Mesendoderm (in vitro differentiated cells): ENCODE measurements at regions not wholly inside any gene's neighbourhood (a gene's known extent, or its start where the extent isn't known, plus 50 kb on each side); places are given as distances from the start of the nearest gene placed in this dataset.

ENCODE experiments used
- DNase-seq: peaks from one replicate; pipeline ENCODE4 v3.0.0; 2013
- H2AK5ac ChIP-seq: 2 replicates; pipeline ENCODE4 v1.6.1; 2013; ENCODE audit warnings: low read length, inconsistent platforms
- H2BK120ac ChIP-seq: 2 replicates; pipeline ENCODE4 v1.6.1; 2013; ENCODE audit warnings: low read depth, mild to moderate bottlenecking, low read length, moderate library complexity, mixed read lengths
- H2BK15ac ChIP-seq: replicated peaks from 2 replicates; pipeline ENCODE4 v1.6.1; 2013; ENCODE audit warnings: low read depth, mild to moderate bottlenecking, moderate library complexity
- H2BK5ac ChIP-seq: 2 replicates; pipeline ENCODE4 v1.6.1; 2013; ENCODE audit warnings: low read length, inconsistent platforms
- H3K18ac ChIP-seq: 2 replicates; pipeline ENCODE4 v1.6.1; 2013; ENCODE audit warnings: mild to moderate bottlenecking, low read length, mixed read lengths
- H3K23ac ChIP-seq: one replicate; pipeline ENCODE4 v1.6.1; 2013; ENCODE audit warnings: low read length
- H3K27ac ChIP-seq: 2 replicates; pipeline ENCODE4 v1.5.1; 2013; ENCODE audit warnings: low read depth, mild to moderate bottlenecking, inconsistent platforms, low read length, moderate library complexity
- H3K27me3 ChIP-seq: 2 replicates; pipeline ENCODE4 v1.6.1; 2013; ENCODE audit warnings: low read length, control low read depth, mild to moderate bottlenecking, inconsistent platforms; ENCODE audit not compliant: insufficient read depth, poor library complexity
- H3K36me3 ChIP-seq: 2 replicates; pipeline ENCODE4 v1.6.1; 2013; ENCODE audit warnings: low read length, inconsistent platforms; ENCODE audit not compliant: control insufficient read depth, insufficient read depth
- H3K4ac ChIP-seq: one replicate; pipeline ENCODE4 v1.6.1; 2013; ENCODE audit warnings: low read depth, mild to moderate bottlenecking, low read length, moderate library complexity
- H3K4me1 ChIP-seq: 2 replicates; pipeline ENCODE4 v1.6.1; 2013; ENCODE audit warnings: low read depth, low read length, inconsistent platforms; ENCODE audit not compliant: control insufficient read depth
- H3K4me2 ChIP-seq: 2 replicates; pipeline ENCODE4 v1.6.1; 2013; ENCODE audit warnings: low read length
- H3K4me3 ChIP-seq: 2 replicates; pipeline ENCODE4 v1.5.1; 2013; ENCODE audit warnings: mild to moderate bottlenecking, low read length
- H3K56ac ChIP-seq: one replicate; pipeline ENCODE4 v1.6.1; 2013; ENCODE audit warnings: low read length
- H3K79me1 ChIP-seq: 2 replicates; pipeline ENCODE4 v1.6.1; 2013; ENCODE audit warnings: low read length, inconsistent platforms
- H3K79me2 ChIP-seq: 2 replicates; pipeline ENCODE4 v1.6.1; 2013; ENCODE audit warnings: mild to moderate bottlenecking, low read length; ENCODE audit not compliant: control insufficient read depth, insufficient read depth
- H3K9ac ChIP-seq: 2 replicates; pipeline ENCODE4 v1.6.1; 2013; ENCODE audit warnings: low read length, inconsistent platforms
- H4K5ac ChIP-seq: one replicate; pipeline ENCODE4 v1.6.1; 2013; ENCODE audit warnings: low read length
- H4K8ac ChIP-seq: one replicate; pipeline ENCODE4 v1.6.1; 2013; ENCODE audit warnings: low read depth, mild to moderate bottlenecking, control low read depth, low read length, moderate library complexity
- WGBS: extraction: QIAGEN DNeasy Blood & Tissue Kit; methylation state at CpG from one replicate; pipeline ENCODE4 v1.1.7; 2013; ENCODE audit warnings: low lambda C conversion rate, missing lambda C conversion rate; ENCODE audit not compliant: insufficient coverage; ENCODE audit errors: extremely low coverage; 5-methylcytosine and 5-hydroxymethylcytosine counted together

DNA sequence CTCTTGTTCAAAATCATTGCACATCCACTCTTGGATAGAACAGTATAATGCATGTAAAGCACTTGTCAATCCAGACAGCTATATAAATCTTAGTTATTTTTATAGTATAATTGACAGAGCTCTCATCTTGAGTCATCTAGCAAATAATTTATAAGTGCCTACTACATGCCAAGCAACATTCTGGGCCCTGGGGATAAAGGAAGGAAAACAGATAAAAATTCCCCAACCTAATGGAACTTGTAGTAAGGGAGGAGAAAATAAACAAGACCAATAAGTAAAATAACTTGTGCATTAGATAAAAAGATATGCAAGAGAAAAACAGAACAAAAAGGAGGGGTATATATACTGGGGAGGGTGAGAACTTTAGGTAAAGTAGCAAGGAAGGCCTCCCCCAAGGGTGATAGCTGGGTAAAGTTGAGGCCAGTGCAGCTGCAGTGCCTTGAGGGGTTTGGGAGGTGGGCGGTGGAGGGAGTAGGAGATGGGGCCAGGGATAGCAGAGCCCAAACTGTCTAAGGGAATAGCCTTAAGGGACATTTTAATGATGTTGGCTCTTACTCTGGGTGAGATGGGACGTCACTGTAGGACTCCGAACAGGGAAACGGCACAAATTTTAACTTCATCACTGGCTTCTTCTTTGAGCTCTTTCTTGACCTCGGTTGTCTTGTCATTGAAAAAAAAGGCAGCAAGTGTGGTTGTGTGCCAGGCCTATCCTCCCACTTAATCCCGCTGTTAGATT, 79.3 kb upstream of the SEC61G start:
- DNase-seq, result no peak
- no peaks in the 10 kb centered on the region for H3K79me2 ChIP-seq
- no peak overlapping the region for H2BK15ac ChIP-seq
- H4K8ac ChIP-seq, result no peak overlapping the region
- H2AK5ac ChIP-seq, result no peak overlapping the region
- H3K4ac ChIP-seq, result no peak overlapping the region
- no peak overlapping the region for H3K27ac ChIP-seq
- no peak overlapping the region for H4K5ac ChIP-seq
- H3K4me2 ChIP-seq, result no peak overlapping the region
- H2BK5ac ChIP-seq, result no peak overlapping the region
- no peaks in the 10 kb centered on the region for H3K27me3 ChIP-seq
- no peaks in the 10 kb centered on the region for H3K4me1 ChIP-seq
- H3K9ac ChIP-seq, result no peak overlapping the region
- H3K23ac ChIP-seq, result no peak overlapping the region
- no peak overlapping the region for H3K56ac ChIP-seq
- WGBS, result no CpG with 5 or more reads among the region's 6 CpGs
- H2BK120ac ChIP-seq, result no peak overlapping the region
- no peaks in the 10 kb centered on the region for H3K36me3 ChIP-seq
- no peak overlapping the region for H3K18ac ChIP-seq
- no peaks in the 10 kb centered on the region for H3K79me1 ChIP-seq
- no peak overlapping the region for H3K4me3 ChIP-seq

DNA sequence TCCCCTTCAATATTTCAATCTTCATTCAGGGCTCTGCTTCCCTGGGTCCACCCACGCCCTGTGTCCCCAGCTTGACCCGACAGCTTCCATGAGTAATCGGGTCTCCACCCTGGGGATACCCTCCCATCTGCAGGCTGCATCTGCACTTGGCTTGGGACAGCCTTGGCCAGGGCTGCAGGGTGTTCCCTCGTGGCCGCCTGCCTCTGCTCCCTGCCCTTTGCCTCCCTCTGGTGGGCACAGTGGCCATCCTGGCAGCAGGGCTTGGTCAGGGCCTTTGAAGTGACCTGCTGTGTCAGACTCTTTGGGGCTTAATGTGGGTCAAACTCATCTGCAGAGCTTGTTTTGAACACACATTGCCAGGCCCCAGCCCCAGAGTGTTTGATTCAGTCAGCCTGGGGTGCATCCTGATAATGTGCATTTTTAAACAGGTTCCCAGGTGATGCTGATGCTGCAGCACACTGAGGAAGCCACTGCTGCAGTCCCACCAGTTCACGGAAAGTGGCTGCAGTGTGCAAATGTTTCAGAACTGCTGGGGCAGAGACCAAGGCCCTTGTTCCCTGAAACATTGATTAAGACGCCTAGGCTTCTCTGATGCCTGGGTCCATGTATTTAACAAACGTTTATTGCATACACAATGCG, 80.7 kb upstream of the SEC61G start:
- H3K9ac ChIP-seq, result no peak overlapping the region
- no peaks in the 10 kb centered on the region for H3K79me2 ChIP-seq
- no peak overlapping the region for H3K18ac ChIP-seq
- no peak overlapping the region for H4K8ac ChIP-seq
- H3K36me3 ChIP-seq, result no peaks in the 10 kb centered on the region
- H3K4me3 ChIP-seq, result no peak overlapping the region
- no peaks in the 10 kb centered on the region for H3K79me1 ChIP-seq
- H3K4me1 ChIP-seq, result no peaks in the 10 kb centered on the region
- no peak overlapping the region for H3K56ac ChIP-seq
- H3K4ac ChIP-seq, result no peak overlapping the region
- H4K5ac ChIP-seq, result no peak overlapping the region
- no peak overlapping the region for H3K27ac ChIP-seq
- no peak overlapping the region for H2BK5ac ChIP-seq
- H2BK120ac ChIP-seq, result no peak overlapping the region
- no peak overlapping the region for H2AK5ac ChIP-seq
- no peak overlapping the region for H2BK15ac ChIP-seq
- no peak overlapping the region for H3K4me2 ChIP-seq
- no peaks in the 10 kb centered on the region for H3K27me3 ChIP-seq
- peak; percentile 64 for DNase-seq
- WGBS, result no CpG with 5 or more reads among the region's 9 CpGs
- H3K23ac ChIP-seq, result no peak overlapping the region

DNA sequence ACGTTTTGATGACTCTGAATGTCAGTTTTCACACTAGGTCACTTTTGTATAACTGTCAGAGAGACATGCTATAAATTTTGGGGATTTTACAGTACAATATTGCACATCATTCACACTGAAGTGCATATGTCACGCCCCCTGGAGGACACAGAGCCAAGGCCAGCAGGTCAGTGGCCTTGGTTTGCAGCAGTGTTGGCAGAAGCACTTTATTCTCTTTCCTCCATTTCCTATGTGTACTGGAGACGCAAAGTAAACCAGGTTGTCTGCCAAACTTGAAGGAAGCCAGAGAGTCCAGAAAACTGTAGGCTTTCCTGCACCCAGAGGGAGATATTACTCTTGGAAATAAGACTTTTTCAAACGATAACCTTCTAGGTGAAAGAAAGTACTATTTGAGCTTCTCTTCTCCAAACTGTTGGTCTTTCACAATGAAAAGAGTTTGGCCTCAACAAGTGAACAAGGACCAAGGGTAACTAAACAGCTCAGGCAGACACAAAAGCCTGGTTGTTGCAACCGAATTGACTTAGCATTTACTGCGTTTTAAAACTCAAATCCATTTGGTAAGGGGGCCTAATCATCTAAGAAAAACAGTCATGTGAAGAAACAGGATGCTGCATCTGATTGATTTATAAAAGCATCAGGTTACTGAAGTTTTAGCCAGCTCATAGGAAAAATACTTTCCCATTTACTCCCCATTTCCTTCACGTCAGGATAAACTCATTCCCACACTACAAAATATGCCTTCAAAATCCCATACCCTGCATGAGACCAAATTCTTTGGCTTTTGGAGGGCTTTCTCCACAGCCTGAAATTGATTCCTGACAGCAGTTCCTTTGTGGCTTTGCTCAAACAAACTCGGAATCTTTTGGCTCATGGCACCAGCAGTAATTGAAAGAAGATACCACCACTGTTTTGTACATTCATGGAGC, 83.0 kb upstream of the SEC61G start:
- H3K36me3 ChIP-seq, result no peaks in the 10 kb centered on the region
- no peak overlapping the region for H3K4me3 ChIP-seq
- H3K9ac ChIP-seq, result no peak overlapping the region
- H3K56ac ChIP-seq, result no peak overlapping the region
- H3K27ac ChIP-seq, result no peak overlapping the region
- no peaks in the 10 kb centered on the region for H3K4me1 ChIP-seq
- no peak overlapping the region for H3K23ac ChIP-seq
- H2BK120ac ChIP-seq, result no peak overlapping the region
- H3K4ac ChIP-seq, result no peak overlapping the region
- no peak overlapping the region for H3K4me2 ChIP-seq
- H2AK5ac ChIP-seq, result no peak overlapping the region
- WGBS, result no CpG with 5 or more reads among the region's 8 CpGs
- no peaks in the 10 kb centered on the region for H3K79me2 ChIP-seq
- no peak overlapping the region for H4K5ac ChIP-seq
- no peak overlapping the region for H3K18ac ChIP-seq
- no peak overlapping the region for H2BK15ac ChIP-seq
- H4K8ac ChIP-seq, result no peak overlapping the region
- H3K79me1 ChIP-seq, result no peaks in the 10 kb centered on the region
- no peak overlapping the region for H2BK5ac ChIP-seq
- H3K27me3 ChIP-seq, result no peaks in the 10 kb centered on the region
- DNase-seq, result peak; percentile 40

GRCh38 chr7:54843841-54844355, 84.9 kb upstream of the SEC61G start:
- Histone ChIP-seq H4K8ac (no peak overlapping the region), H2BK120ac (no peak overlapping the region), H3K36me3 (no peaks in the 10 kb centered on the region), H3K56ac (no peak overlapping the region), H2AK5ac (no peak overlapping the region), H3K27ac (no peak overlapping the region), H3K9ac (no peak overlapping the region), H3K18ac (no peak overlapping the region), H2BK5ac (no peak overlapping the region), H3K4me1 (no peaks in the 10 kb centered on the region), H3K23ac (no peak overlapping the region), H3K79me2 (no peaks in the 10 kb centered on the region), H3K4me2 (no peak overlapping the region), H2BK15ac (no peak overlapping the region), H3K27me3 (no peaks in the 10 kb centered on the region), H4K5ac (no peak overlapping the region), H3K4ac (no peak overlapping the region), H3K79me1 (no peaks in the 10 kb centered on the region), H3K4me3 (no peak overlapping the region)
- no CpG with 5 or more reads among the region's 3 CpGs for WGBS
- DNase-seq, result no peak

DNA sequence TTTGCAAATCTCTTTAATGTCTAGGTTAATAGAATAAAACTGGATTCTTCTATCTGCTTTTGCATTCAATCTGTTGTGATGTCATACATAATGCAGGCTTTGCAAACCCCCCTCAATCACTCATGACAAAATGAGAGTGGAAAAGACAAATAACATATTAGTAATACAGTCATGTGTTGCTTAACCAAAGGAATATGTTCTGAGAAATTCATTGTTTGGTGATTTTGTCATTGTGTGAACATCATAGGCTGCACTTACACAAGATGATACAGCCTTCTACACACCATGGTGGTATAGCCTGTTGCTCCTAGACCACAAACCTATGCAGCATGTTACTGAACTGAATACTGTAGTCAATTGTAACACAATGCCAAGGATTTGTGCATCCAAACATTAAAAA, 87.3 kb upstream of the SEC61G start:
- Histone ChIP-seq H3K27ac (no peak overlapping the region), H4K8ac (no peak overlapping the region), H2BK120ac (no peak overlapping the region), H3K4me1 (no peaks in the 10 kb centered on the region), H3K4me3 (no peak overlapping the region), H4K5ac (no peak overlapping the region), H2AK5ac (no peak overlapping the region), H3K36me3 (no peaks in the 10 kb centered on the region), H3K4ac (no peak overlapping the region), H2BK5ac (no peak overlapping the region), H3K27me3 (no peaks in the 10 kb centered on the region), H3K4me2 (no peak overlapping the region), H3K9ac (no peak overlapping the region), H3K23ac (no peak overlapping the region), H3K18ac (no peak overlapping the region), H3K79me1 (no peaks in the 10 kb centered on the region), H3K79me2 (no peaks in the 10 kb centered on the region), H2BK15ac (no peak overlapping the region), H3K56ac (no peak overlapping the region)
- no peak for DNase-seq
